GM19099 (cell line): ENCODE measurements at regions not wholly inside any gene's neighbourhood (a gene's known extent, or its start where the extent isn't known, plus 50 kb on each side); places are given as distances from the start of the nearest gene placed in this dataset.

Experiments used
- POLR2A ChIP-seq: IDR thresholded peaks from 3 replicates; pipeline ENCODE4 v1.6.1; 2011; ENCODE audit warnings: low read depth; ENCODE audit not compliant: insufficient read length; ENCODE audit errors: extremely low read depth

- TF ChIP-seq POLR2A, result no peak
Measured at GRCh38 chr2:64238799-64239198, 94.6 kb upstream of the PELI1 start.

- no peak for TF ChIP-seq POLR2A
Measured at GRCh38 chr2:64243081-64244036, 99.1 kb upstream of the PELI1 start.

GRCh38 chr2:64244037-64244416 is 99.8 kb upstream of the PELI1 start:
- no peak for TF ChIP-seq POLR2A

GRCh38 chr2:64245631-64246030 is 101.4 kb upstream of the PELI1 start:
- TF ChIP-seq POLR2A, result no peak

- no peak for TF ChIP-seq POLR2A
Measured at GRCh38 chr2:64246962-64247361, 102.7 kb upstream of the PELI1 start.

GRCh38 chr2:64249426-64249825 is 105.2 kb upstream of the PELI1 start:
- no peak for TF ChIP-seq POLR2A

GRCh38 chr2:64250063-64250462 is 105.8 kb upstream of the PELI1 start:
- TF ChIP-seq POLR2A, result no peak

GRCh38 chr2:64250751-64251423 is 106.7 kb upstream of the PELI1 start:
- TF ChIP-seq POLR2A, result no peak

- no peak for TF ChIP-seq POLR2A
Measured at GRCh38 chr2:64251497-64252250, 107.5 kb upstream of the PELI1 start.

- TF ChIP-seq POLR2A, result no peak
Measured at GRCh38 chr2:64258566-64258965, 114.3 kb upstream of the PELI1 start.

- TF ChIP-seq POLR2A, result no peak
Measured at GRCh38 chr2:64259312-64259711, 115.1 kb upstream of the PELI1 start.

- no peak for TF ChIP-seq POLR2A
Measured at GRCh38 chr2:64260093-64260803, 116.0 kb upstream of the PELI1 start.

GRCh38 chr2:64260817-64261216 is 116.6 kb upstream of the PELI1 start:
- peak; percentile 63 for TF ChIP-seq POLR2A

- TF ChIP-seq POLR2A, result no peak
Measured at GRCh38 chr2:64262071-64262470, 117.9 kb upstream of the PELI1 start.

GRCh38 chr2:64262816-64263215 is 118.6 kb upstream of the PELI1 start:
- no peak for TF ChIP-seq POLR2A

GRCh38 chr2:64263315-64263714 is 119.1 kb upstream of the PELI1 start:
- no peak for TF ChIP-seq POLR2A

- TF ChIP-seq POLR2A, result no peak
Measured at GRCh38 chr2:64267699-64268098, 123.5 kb upstream of the PELI1 start.
